HPDE6-E6E7 (cell line): ENCODE measurements at regions not wholly inside any gene's neighbourhood (a gene's known extent, or its start where the extent isn't known, plus 50 kb on each side); places are given as distances from the start of the nearest gene placed in this dataset.

Experiments
- DNase-seq: peaks from one replicate; pipeline ENCODE4 v3.0.0; 2011; ENCODE audit warnings: missing footprints; ENCODE audit errors: extremely low spot score

GRCh38 chr2:219692521-219692920 is 65.1 kb downstream of the SLC4A3 start:
- no peak for DNase-seq

GRCh38 chr2:219695145-219695709 is 67.8 kb downstream of the SLC4A3 start:
- DNase-seq: no peak

- DNase-seq: no peak
Measured at GRCh38 chr2:219697811-219698747, 70.6 kb downstream of the SLC4A3 start.

GRCh38 chr2:219698748-219699439 is 71.5 kb downstream of the SLC4A3 start:
- no peak for DNase-seq

- DNase-seq: no peak
Measured at GRCh38 chr2:219699440-219699821, 72.0 kb downstream of the SLC4A3 start.

- no peak for DNase-seq
Measured at GRCh38 chr2:219701847-219702634, 74.6 kb downstream of the SLC4A3 start.

- DNase-seq: no peak
Measured at GRCh38 chr2:219702796-219703545, 75.5 kb downstream of the SLC4A3 start.

- DNase-seq: no peak
Measured at GRCh38 chr2:219704878-219705277, 77.4 kb downstream of the SLC4A3 start.

GRCh38 chr2:219706823-219707281 is 79.4 kb downstream of the SLC4A3 start:
- no peak for DNase-seq

GRCh38 chr2:219707496-219708285 is 80.3 kb downstream of the SLC4A3 start:
- DNase-seq: no peak

GRCh38 chr2:219709331-219709761 is 81.9 kb downstream of the SLC4A3 start:
- DNase-seq: no peak

- DNase-seq: no peak
Measured at GRCh38 chr2:219713110-219713509, 85.7 kb downstream of the SLC4A3 start.

GRCh38 chr2:219714681-219715400 is 87.4 kb downstream of the SLC4A3 start:
- no peak for DNase-seq

GRCh38 chr2:219718066-219718465 is 90.6 kb downstream of the SLC4A3 start:
- DNase-seq: no peak

GRCh38 chr2:219719521-219719920 is 92.1 kb downstream of the SLC4A3 start:
- no peak for DNase-seq

GRCh38 chr2:219720956-219721355 is 93.5 kb downstream of the SLC4A3 start:
- DNase-seq: no peak

GRCh38 chr2:219722276-219722879 is 94.9 kb downstream of the SLC4A3 start:
- peak; percentile 81 for DNase-seq

GRCh38 chr2:219723311-219723710 is 95.9 kb downstream of the SLC4A3 start:
- DNase-seq: no peak

- DNase-seq: no peak
Measured at GRCh38 chr2:219724628-219725027, 97.2 kb downstream of the SLC4A3 start.
